Stimulated activated CD4-positive, alpha-beta T cell treated with anti-CD3 and anti-CD28 coated beads, Interleukin-12 subunit alpha, Interleukin-12 subunit beta, amount 100 ng/mL, for 48 hours (primary cell): ENCODE measurements at regions not wholly inside any gene's neighbourhood (a gene's known extent, or its start where the extent isn't known, plus 50 kb on each side); places are given as distances from the start of the nearest gene placed in this dataset.
A peak's percentile ranks its signal among the peaks of the same experiment; 100 is the strongest.

Experiments
- DNase-seq, 3 donors: peaks; one replicate each; pipeline ENCODE4 v3.0.0-alpha.2; 2020; ENCODE audit warnings: low read depth in 2 of 3, low spot score in 1 of 3

- DNase-seq: no peak
Observed at GRCh38 chr1:5505944-5506343, 486.3 kb downstream of the NPHP4 start.

GRCh38 chr1:5504364-5504740, 487.9 kb downstream of the NPHP4 start:
- no peak for DNase-seq

DNA sequence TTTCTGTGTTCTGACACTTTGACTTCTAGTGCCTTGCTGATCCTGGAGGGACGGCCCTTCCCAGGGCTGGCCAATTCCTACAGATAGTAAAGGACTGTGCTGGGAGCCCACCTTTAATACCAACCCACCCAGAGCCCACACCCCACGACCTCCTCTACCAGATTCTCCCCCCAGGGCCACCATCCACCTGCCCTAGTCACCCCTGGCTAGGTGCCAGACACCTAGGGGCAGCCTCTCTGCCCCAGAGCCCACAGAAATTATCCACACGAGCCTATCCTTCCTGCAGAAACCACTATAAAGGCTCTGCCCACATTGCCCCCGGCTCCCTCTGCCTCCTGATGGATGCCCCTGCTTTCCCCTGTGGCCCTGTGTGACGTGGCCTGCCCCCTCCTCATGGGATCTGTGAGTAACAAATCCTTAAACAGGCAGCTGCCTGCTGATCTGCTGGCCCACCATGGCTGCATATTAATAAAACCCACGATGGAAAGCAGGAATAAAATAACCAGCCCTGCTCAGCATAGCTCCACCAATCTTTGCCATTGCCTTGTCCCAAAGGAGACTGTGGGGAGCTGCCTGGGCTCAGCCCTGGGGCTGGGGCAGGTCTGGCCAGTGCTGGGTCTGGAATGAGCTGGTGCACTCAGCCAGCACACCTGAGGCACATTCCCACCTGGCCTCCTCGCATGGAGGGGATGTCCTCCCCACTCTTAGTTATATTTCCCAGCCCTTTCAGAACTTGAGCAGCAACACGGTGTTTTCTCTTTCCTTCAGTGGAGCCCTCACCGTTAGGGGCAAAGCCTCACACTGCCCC, 488.5 kb downstream of the NPHP4 start:
- no peak for DNase-seq

GRCh38 chr1:5502311-5503194, 489.7 kb downstream of the NPHP4 start:
- no peak for DNase-seq

GRCh38 chr1:5501206-5501930, 490.9 kb downstream of the NPHP4 start:
- DNase-seq: no peak

- DNase-seq: no peak
Observed at GRCh38 chr1:5500541-5500940, 491.7 kb downstream of the NPHP4 start.

- no peak for DNase-seq
Observed at GRCh38 chr1:5497503-5497902, 494.7 kb downstream of the NPHP4 start.

- DNase-seq: no peak
Observed at GRCh38 chr1:5495596-5496410, 496.4 kb downstream of the NPHP4 start.

DNA sequence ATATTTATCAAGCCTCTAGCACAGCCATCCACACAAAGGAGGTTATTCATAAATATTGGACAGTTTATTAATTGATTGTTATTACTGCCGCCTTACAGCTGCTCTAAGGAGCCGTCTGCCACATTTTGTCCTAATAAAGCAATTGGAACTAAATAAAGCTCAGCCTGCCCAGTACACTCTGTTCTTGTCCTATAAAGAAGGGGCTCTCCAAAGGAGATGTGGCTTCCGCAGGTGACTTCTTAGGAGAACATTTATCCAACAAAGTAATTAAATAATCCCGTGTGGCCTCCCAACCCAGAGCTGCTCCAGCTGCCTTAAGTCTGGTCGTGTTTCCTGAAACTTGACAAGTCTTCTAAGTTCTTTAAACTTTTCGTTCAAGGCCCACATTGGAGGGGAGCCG, 497.7 kb downstream of the NPHP4 start:
- no peak for DNase-seq

GRCh38 chr1:5493851-5494311, 498.3 kb downstream of the NPHP4 start:
- no peak for DNase-seq

- DNase-seq: no peak
Observed at GRCh38 chr1:5493275-5493674, 498.9 kb downstream of the NPHP4 start.

- DNase-seq: no peak
Observed at GRCh38 chr1:5492846-5493245, 499.4 kb downstream of the NPHP4 start.

GRCh38 chr1:5491207-5491904, 500.9 kb downstream of the NPHP4 start:
- DNase-seq: no peak

- no peak for DNase-seq
Observed at GRCh38 chr1:5490635-5491034, 501.6 kb downstream of the NPHP4 start.

DNA sequence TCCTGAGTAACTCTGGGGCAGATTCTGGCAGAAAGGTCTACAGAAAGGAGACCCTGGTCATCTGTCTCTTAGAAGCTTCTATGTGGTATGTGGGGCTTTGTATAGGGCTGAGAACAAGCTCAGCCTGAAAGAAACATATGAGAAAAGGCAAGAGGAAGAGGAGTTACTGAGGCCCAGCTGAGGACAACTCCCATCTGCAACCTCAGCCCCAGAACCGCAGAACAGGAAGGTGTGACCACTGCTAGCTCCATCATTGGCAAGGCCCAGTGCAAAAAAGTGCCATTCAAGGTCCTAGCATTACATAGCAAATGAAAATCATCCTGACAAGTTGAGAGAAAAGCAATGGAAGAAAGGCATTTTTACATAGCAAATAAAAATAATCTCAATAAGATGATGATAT, 503.8 kb downstream of the NPHP4 start:
- no peak for DNase-seq

DNA sequence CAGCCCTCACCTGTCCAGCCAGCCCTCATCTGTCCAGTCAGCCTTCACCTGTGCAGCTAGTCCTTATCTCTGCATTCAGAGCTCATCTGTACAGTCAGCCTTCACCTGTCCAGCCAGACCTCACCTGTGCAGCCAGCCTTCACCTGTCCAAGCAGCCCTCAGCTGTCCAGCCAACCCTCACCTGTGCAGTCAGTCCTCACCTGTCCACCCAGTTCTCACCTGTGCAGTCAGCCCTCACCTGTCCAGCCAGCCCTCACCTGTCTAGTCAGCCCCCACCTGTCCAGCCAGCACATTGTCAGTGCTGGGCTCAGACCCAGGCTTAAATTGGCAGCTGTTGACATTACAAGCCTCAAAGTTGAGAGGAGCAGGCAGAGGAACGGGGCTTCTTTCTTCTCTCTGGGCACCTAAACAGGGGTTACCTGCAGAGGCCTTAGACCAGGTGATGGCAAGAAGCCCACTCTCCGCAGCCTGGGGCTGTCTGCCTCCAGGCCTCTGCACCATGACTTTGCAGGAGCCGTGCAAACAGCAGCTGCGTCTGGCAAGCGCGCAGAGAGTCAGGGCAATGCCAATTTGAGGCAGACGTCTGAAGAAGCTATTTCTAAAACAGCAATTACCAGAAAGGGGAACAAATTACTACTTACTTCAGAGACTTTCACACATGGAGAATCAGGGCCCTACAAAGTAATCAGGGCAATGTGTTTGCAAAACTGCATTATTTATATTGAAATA, 506.1 kb downstream of the NPHP4 start:
- no peak for DNase-seq

GRCh38 chr1:5485436-5485835, 506.8 kb downstream of the NPHP4 start:
- no peak for DNase-seq

GRCh38 chr1:5484451-5485165, 507.6 kb downstream of the NPHP4 start:
- no peak for DNase-seq

DNA sequence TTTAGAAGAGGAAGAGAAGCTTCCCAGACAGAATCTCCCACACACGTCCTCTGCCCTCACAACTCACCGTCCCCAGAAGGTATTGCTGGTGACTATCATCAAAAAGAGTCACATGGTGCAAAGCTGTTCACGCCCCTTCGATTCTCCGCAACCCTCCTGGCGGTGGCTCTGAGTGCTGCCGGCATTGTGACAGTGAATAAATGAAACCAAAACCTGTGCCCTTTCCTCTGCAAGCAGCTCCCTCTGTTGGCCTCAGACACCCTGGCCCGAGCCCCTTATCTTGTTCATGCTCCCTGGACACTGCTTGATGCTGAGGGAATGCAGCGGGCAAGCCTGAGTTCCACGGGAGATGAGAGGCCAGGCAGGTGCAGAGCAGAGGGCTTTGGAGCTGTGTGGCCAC, 510.3 kb downstream of the NPHP4 start:
- peak; percentile 5 to 19 (median 8) for DNase-seq
